ENCODE measurements at regions not wholly inside any gene's neighbourhood (a gene's known extent, or its start where the extent isn't known, plus 50 kb on each side); places are given as distances from the start of the nearest gene placed in this dataset.
"Not testable (repeated sequence)": the region's sequence is repeated elsewhere in the genome, so short reads cannot be mapped to it uniquely, and the experiment has no call there.

- DNase-seq (ENCODE audit: low read depth, low spot score), result no peak
Observed at GRCh38 chrY:7318122-7318521, 406.6 kb upstream of the AMELY start.

- no peak for DNase-seq (ENCODE audit: low read depth, low spot score)
Observed at GRCh38 chrY:7317571-7317970, 406.0 kb upstream of the AMELY start.

GRCh38 chrY:7310482-7311269 is 399.1 kb upstream of the AMELY start:
- DNase-seq (ENCODE audit: low read depth, low spot score), result no peak

GRCh38 chrY:7308816-7309215 is 397.3 kb upstream of the AMELY start:
- DNase-seq (ENCODE audit: low read depth, low spot score), result no peak

GRCh38 chrY:7302306-7302705 is 390.8 kb upstream of the AMELY start:
- DNase-seq (ENCODE audit: low read depth, low spot score), result no peak

DNA sequence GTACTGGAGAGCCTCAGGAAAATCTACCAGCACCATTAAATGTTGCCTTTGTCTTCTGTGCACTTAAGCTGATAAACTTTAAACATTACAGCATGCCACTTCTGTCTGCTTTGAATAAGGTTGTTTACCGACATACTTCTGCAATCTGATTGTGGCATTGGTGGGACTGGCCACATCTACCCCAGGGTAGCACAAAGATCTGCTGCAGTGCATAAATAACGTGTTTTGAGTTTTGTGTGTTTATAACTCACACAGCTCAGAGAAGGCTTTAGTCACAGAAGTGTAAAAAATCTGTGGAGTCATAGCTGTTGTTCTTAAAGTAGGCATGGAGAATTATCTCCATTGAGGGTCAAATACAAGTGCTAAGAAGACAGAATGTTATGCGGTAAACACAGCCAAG is 388.4 kb upstream of the AMELY start:
- DNase-seq (ENCODE audit: low read depth, low spot score), result peak; percentile 0

GRCh38 chrY:7292113-7292512 is 380.6 kb upstream of the AMELY start:
- DNase-seq (ENCODE audit: low read depth, low spot score), result no peak

- DNase-seq (ENCODE audit: low read depth, low spot score), result no peak
Observed at GRCh38 chrY:7289889-7290833, 378.6 kb upstream of the AMELY start.

DNA sequence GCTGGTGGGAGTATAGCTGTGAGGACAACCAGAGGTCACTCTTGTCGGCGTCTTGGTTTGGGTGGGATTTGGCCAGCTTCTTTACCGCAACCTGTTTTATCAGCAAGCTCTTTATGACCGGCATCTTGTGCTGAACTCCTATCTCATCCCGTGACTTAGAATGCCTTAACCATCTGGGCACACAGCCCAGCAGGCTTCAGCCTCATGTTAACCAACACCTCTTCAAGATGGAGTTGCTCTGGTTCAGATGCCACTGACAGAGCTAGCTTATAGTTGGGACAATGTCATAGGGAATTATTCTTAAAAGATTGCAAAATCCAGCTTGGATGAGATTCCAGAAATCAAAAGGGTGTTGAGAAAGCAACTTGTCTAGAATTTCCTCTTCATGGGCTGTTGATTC is 377.1 kb upstream of the AMELY start:
- DNase-seq (ENCODE audit: low read depth, low spot score), result no peak

- DNase-seq (ENCODE audit: low read depth, low spot score), result not testable (repeated sequence)
Observed at GRCh38 chrY:7287963-7288362, 376.4 kb upstream of the AMELY start.

- no peak for DNase-seq (ENCODE audit: low read depth, low spot score)
Observed at GRCh38 chrY:7285388-7285787, 373.8 kb upstream of the AMELY start.

GRCh38 chrY:7283001-7283400 is 371.4 kb upstream of the AMELY start:
- no peak for DNase-seq (ENCODE audit: low read depth, low spot score)

- not testable (repeated sequence) for DNase-seq (ENCODE audit: low read depth, low spot score)
Observed at GRCh38 chrY:7280151-7280740, 368.7 kb upstream of the AMELY start.

- no peak for DNase-seq (ENCODE audit: low read depth, low spot score)
Observed at GRCh38 chrY:7275751-7276150, 364.2 kb upstream of the AMELY start.

DNA sequence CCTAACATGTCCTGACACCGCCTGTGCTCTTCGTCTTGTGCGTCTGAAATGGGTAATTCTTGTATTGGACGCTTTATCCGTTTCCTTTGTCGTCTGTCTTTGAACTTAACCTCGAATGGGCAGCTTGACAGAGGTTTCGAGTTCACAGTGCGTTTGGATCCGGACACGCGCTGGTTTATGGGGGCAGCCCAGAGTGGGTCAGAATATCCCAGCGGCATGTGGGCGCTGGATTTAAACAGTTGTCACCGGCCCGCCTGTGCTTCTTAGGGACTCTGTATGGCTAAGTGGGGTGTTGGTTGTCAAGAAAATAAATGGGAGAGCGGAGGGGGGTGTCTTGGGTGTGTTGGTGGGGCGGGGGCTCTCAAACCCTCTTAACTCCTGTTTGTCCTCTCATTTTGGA is 363.5 kb upstream of the AMELY start:
- DNase-seq (ENCODE audit: low read depth, low spot score), result no peak

- no peak for DNase-seq (ENCODE audit: low read depth, low spot score)
Observed at GRCh38 chrY:7274369-7274913, 362.9 kb upstream of the AMELY start.

DNA sequence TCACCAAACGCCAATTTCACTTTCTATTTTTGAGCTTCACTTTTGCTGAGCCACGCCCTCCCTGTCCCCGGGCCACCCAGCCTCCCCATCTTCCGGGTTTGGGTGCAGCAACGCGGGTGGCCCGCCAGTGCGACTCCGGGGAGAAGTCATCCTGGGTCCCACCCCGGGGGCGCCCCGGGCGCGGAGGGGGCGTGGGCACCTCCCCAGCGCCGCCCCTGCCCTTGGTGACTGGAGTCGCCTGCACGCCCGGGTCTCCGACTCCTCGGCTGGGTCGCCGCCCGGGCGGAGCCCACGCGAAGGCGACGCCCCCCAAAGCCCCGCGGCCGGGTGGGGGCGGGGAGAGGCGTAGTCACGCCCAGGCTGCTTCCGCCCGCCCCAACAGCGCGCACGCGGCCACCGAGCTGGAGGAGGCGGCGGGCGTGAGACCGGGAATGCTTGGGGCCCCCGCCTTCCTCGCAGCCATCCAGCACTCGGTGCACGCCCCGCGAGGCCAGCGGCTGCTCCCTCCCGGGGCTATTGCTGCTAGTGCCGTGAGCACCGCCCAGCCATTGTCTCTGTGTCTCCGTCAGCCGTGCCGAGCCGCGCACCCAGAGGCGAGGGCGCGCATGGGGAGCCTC is 362.1 kb upstream of the AMELY start:
- DNase-seq (ENCODE audit: low read depth, low spot score), result no peak

- no peak for DNase-seq (ENCODE audit: low read depth, low spot score)
Observed at GRCh38 chrY:7272556-7273195, 361.1 kb upstream of the AMELY start.

GRCh38 chrY:7263773-7264172 is 352.2 kb upstream of the AMELY start:
- DNase-seq (ENCODE audit: low read depth, low spot score), result no peak

DNA sequence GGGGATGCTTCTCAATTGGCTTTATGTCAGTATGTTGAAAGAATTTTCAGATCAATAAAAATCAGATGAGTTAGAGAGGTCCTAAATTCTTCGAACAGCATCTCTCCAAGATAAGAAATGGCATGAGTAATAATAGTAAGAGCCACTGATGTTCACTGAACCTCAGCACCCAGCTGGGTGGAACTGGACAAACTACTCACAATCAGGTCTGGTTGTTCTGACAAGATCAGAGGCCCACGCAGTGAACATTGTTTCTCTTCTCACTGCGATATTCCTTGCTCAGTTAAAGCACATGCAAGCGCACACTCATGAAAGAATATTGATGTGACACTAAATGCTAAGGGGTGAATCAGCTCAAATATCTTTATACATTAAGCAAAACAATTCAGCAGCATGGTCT is 351.0 kb upstream of the AMELY start:
- DNase-seq (ENCODE audit: low read depth, low spot score), result no peak

- no peak for DNase-seq (ENCODE audit: low read depth, low spot score)
Observed at GRCh38 chrY:7261254-7261653, 349.7 kb upstream of the AMELY start.

Measured in astrocyte of the hippocampus (primary cell).